ENCODE measurements at regions not wholly inside any gene's neighbourhood (a gene's known extent, or its start where the extent isn't known, plus 50 kb on each side); places are given as distances from the start of the nearest gene placed in this dataset.

- H3K4me1 ChIP-seq (ENCODE audit: control insufficient read depth, insufficient read depth, low read length): no peaks in the 10 kb centered on the region
- H3K36me3 Mint-ChIP-seq: no peaks in the 10 kb centered on the region
- H3K4me3 Mint-ChIP-seq: no peak overlapping the region
- no peaks in the 10 kb centered on the region for H3K4me1 Mint-ChIP-seq
- DNase-seq (no peak), ATAC-seq (no peak)
- WGBS (ENCODE audit: insufficient coverage): 78% methylated on average over 1 of the region's 1 CpG
- H3K9me3 ChIP-seq (ENCODE audit: control insufficient read depth, insufficient read depth, low read length): no peaks in the 10 kb centered on the region
- no peak overlapping the region for H3K27ac ChIP-seq (ENCODE audit: low read length)
- TF ChIP-seq CTCF (IDR thresholded peaks at IDR 0.05): no peak
- intact Hi-C loops (cut with micrococcal nuclease): no loop called here
- H3K4me3 ChIP-seq (ENCODE audit: low read length): no peak overlapping the region
- H3K36me3 ChIP-seq (ENCODE audit: control insufficient read depth, insufficient read depth, low read length): no peaks in the 10 kb centered on the region
- H3K27me3 ChIP-seq (ENCODE audit: control insufficient read depth, insufficient read depth, low read length): no peaks in the 10 kb centered on the region
- no peak overlapping the region for H3K27ac Mint-ChIP-seq
- H3K9me3 Mint-ChIP-seq: no peaks in the 10 kb centered on the region
- peaks cover 10 to 16% of the 10 kb centered on the region in 2 donors for H3K27me3 Mint-ChIP-seq (ENCODE audit: low read depth in 2 of 2)
Measured at GRCh38 chr9:95608341-95608740, 91.6 kb upstream of the PTCH1 start.

- Mint-ChIP-seq H3K36me3 (no peaks in the 10 kb centered on the region), H3K4me3 (no peak overlapping the region), H3K27me3 (ENCODE audit: low read depth in 2 of 2) (peaks cover 8 to 16% of the 10 kb centered on the region in 2 donors), H3K27ac (no peak overlapping the region), H3K9me3 (no peaks in the 10 kb centered on the region), H3K4me1 (no peaks in the 10 kb centered on the region)
- no peaks in the 10 kb centered on the region for H3K9me3 ChIP-seq (ENCODE audit: control insufficient read depth, insufficient read depth, low read length)
- H3K4me1 ChIP-seq (ENCODE audit: control insufficient read depth, insufficient read depth, low read length): no peaks in the 10 kb centered on the region
- no peak for DNase-seq
- intact Hi-C loops (cut with micrococcal nuclease): no loop called here
- no peak for ATAC-seq
- 93% methylated on average over 5 of the region's 5 CpGs for WGBS (ENCODE audit: insufficient coverage)
- TF ChIP-seq CTCF (IDR thresholded peaks at IDR 0.05): no peak
- H3K36me3 ChIP-seq (ENCODE audit: control insufficient read depth, insufficient read depth, low read length): no peaks in the 10 kb centered on the region
- no peak overlapping the region for H3K4me3 ChIP-seq (ENCODE audit: low read length)
- no peak overlapping the region for H3K27ac ChIP-seq (ENCODE audit: low read length)
- no peaks in the 10 kb centered on the region for H3K27me3 ChIP-seq (ENCODE audit: control insufficient read depth, insufficient read depth, low read length)
Measured at GRCh38 chr9:95607507-95607906, 90.7 kb upstream of the PTCH1 start.

DNA sequence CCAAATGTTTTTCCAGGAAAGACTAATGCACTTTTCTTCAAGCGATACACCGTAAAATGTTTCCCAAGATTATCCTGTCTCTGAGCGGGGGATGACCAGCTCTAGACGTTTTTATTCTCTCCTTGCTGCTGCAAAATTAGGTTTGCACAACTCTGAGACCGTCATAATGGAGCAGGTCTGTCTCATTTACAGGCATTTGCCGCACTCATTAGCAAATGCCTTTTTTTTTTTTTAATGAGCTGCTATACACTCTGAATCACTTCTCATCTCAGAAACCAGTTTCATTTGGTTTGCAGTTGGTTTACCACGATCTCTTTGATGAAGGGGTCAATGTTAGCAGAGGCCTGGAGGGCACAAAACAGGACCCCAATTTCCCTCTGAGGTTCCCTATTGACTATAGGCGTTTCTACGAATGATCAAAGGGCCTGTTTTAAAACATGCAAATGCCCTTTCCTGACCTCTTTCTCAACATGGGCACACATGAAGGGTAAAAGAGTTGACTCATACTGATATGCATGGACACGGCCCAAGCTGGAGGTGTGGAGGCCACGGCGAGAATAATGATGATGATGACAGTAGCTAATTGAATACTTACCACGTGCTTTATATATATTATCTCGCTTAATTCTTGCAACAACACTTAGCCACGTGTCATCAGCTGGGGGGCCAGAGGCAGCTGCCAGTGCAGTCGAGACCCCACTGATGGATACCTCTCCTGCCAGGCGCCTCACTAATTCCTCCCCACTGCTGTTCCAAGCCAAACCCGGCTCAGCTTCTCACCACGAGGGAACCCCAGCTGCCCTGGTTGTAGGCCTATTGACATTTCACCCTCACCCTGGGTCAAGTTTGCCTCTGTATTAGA, 89.9 kb upstream of the PTCH1 start:
- no peak overlapping the region for H3K27ac ChIP-seq (ENCODE audit: low read length)
- no peaks in the 10 kb centered on the region for H3K36me3 ChIP-seq (ENCODE audit: control insufficient read depth, insufficient read depth, low read length)
- no peaks in the 10 kb centered on the region for H3K4me1 Mint-ChIP-seq
- H3K9me3 Mint-ChIP-seq: no peaks in the 10 kb centered on the region
- no peak overlapping the region for H3K4me3 Mint-ChIP-seq
- no peaks in the 10 kb centered on the region for H3K4me1 ChIP-seq (ENCODE audit: control insufficient read depth, insufficient read depth, low read length)
- WGBS (ENCODE audit: insufficient coverage): 89% methylated on average over 19 of the region's 19 CpGs
- peaks cover 8 to 18% of the 10 kb centered on the region in 2 donors for H3K27me3 Mint-ChIP-seq (ENCODE audit: low read depth in 2 of 2)
- H3K36me3 Mint-ChIP-seq: no peaks in the 10 kb centered on the region
- intact Hi-C loops (cut with micrococcal nuclease): no loop called here
- no peaks in the 10 kb centered on the region for H3K27me3 ChIP-seq (ENCODE audit: control insufficient read depth, insufficient read depth, low read length)
- no peak overlapping the region for H3K4me3 ChIP-seq (ENCODE audit: low read length)
- DNase-seq (no peak), ATAC-seq (no peak)
- TF ChIP-seq CTCF (IDR thresholded peaks at IDR 0.05): no peak
- H3K9me3 ChIP-seq (ENCODE audit: control insufficient read depth, insufficient read depth, low read length): no peaks in the 10 kb centered on the region
- H3K27ac Mint-ChIP-seq: no peak overlapping the region
